ENCODE measurements at regions not wholly inside any gene's neighbourhood (a gene's known extent, or its start where the extent isn't known, plus 50 kb on each side); places are given as distances from the start of the nearest gene placed in this dataset.
"Not testable (repeated sequence)": the region's sequence is repeated elsewhere in the genome, so short reads cannot be mapped to it uniquely, and the experiment has no call there.

- DNase-seq (ENCODE audit: low read depth, low spot score) = no peak
Measured at GRCh38 chr17:34474706-34475105, 104.7 kb upstream of the TMEM132E start.

- no peak for DNase-seq (ENCODE audit: low read depth, low spot score)
Measured at GRCh38 chr17:34472363-34472762, 107.0 kb upstream of the TMEM132E start.

GRCh38 chr17:34471278-34471677 lies 108.1 kb upstream of the TMEM132E start:
- DNase-seq (ENCODE audit: low read depth, low spot score) = not testable (repeated sequence)

- no peak for DNase-seq (ENCODE audit: low read depth, low spot score)
Measured at GRCh38 chr17:34465789-34466188, 102.8 kb upstream of the CCL1 start.

- no peak for DNase-seq (ENCODE audit: low read depth, low spot score)
Measured at GRCh38 chr17:34464812-34465211, 101.8 kb upstream of the CCL1 start.

- no peak for DNase-seq (ENCODE audit: low read depth, low spot score)
Measured at GRCh38 chr17:34458266-34458665, 95.2 kb upstream of the CCL1 start.

GRCh38 chr17:34456121-34456520 lies 93.1 kb upstream of the CCL1 start:
- DNase-seq (ENCODE audit: low read depth, low spot score) = no peak

- DNase-seq (ENCODE audit: low read depth, low spot score) = no peak
Measured at GRCh38 chr17:34452769-34453168, 89.7 kb upstream of the CCL1 start.

GRCh38 chr17:34451313-34451712 lies 88.3 kb upstream of the CCL1 start:
- DNase-seq (ENCODE audit: low read depth, low spot score) = no peak

GRCh38 chr17:34447406-34447805 lies 84.4 kb upstream of the CCL1 start:
- DNase-seq (ENCODE audit: low read depth, low spot score) = no peak

GRCh38 chr17:34445101-34445500 lies 82.1 kb upstream of the CCL1 start:
- no peak for DNase-seq (ENCODE audit: low read depth, low spot score)

- DNase-seq (ENCODE audit: low read depth, low spot score) = no peak
Measured at GRCh38 chr17:34443619-34444469, 80.8 kb upstream of the CCL1 start.

- DNase-seq (ENCODE audit: low read depth, low spot score) = no peak
Measured at GRCh38 chr17:34442387-34443111, 79.5 kb upstream of the CCL1 start.

- no peak for DNase-seq (ENCODE audit: low read depth, low spot score)
Measured at GRCh38 chr17:34437188-34437587, 74.2 kb upstream of the CCL1 start.

- no peak for DNase-seq (ENCODE audit: low read depth, low spot score)
Measured at GRCh38 chr17:34436607-34437006, 73.6 kb upstream of the CCL1 start.

GRCh38 chr17:34435182-34435928 lies 72.3 kb upstream of the CCL1 start:
- no peak for DNase-seq (ENCODE audit: low read depth, low spot score)

GRCh38 chr17:34434052-34434451 lies 71.0 kb upstream of the CCL1 start:
- DNase-seq (ENCODE audit: low read depth, low spot score) = no peak

GRCh38 chr17:34424814-34425491 lies 61.9 kb upstream of the CCL1 start:
- no peak for DNase-seq (ENCODE audit: low read depth, low spot score)

- no peak for DNase-seq (ENCODE audit: low read depth, low spot score)
Measured at GRCh38 chr17:34423978-34424813, 61.2 kb upstream of the CCL1 start.

GRCh38 chr17:34423315-34423714 lies 60.3 kb upstream of the CCL1 start:
- DNase-seq (ENCODE audit: low read depth, low spot score) = not testable (repeated sequence)

- no peak for DNase-seq (ENCODE audit: low read depth, low spot score)
Measured at GRCh38 chr17:34420900-34421299, 57.9 kb upstream of the CCL1 start.

Data from smooth muscle cell of the brain vasculature (primary cell).